ENCODE measurements at regions not wholly inside any gene's neighbourhood (a gene's known extent, or its start where the extent isn't known, plus 50 kb on each side); places are given as distances from the start of the nearest gene placed in this dataset.

GRCh38 chr2:163462993-163463392, 272.8 kb downstream of the FIGN start:
- TF ChIP-seq MAZ (IDR thresholded peaks at IDR 0.05; ENCODE audit: borderline replicate concordance, low read depth, low read length) (no peak), RAD21 (conservative IDR thresholded peaks at IDR 0.05 in 1 of 2, IDR thresholded peaks at IDR 0.05 in 1 of 2) (no peak), POLR2A (IDR thresholded peaks at IDR 0.05; ENCODE audit: low read length) (no peak), ESRRA (IDR thresholded peaks at IDR 0.05; ENCODE audit: borderline replicate concordance, low read length) (no peak), JUNB (IDR thresholded peaks at IDR 0.05) (no peak), KDM1A (IDR thresholded peaks at IDR 0.05; ENCODE audit: low read depth) (no peak), MAX (IDR thresholded peaks at IDR 0.05) (no peak), RFX5 (IDR thresholded peaks at IDR 0.05) (no peak), CHD2 (IDR thresholded peaks at IDR 0.05; ENCODE audit: low read length, partially characterized antibody) (no peak)
- TF ChIP-seq, protein P1, sequence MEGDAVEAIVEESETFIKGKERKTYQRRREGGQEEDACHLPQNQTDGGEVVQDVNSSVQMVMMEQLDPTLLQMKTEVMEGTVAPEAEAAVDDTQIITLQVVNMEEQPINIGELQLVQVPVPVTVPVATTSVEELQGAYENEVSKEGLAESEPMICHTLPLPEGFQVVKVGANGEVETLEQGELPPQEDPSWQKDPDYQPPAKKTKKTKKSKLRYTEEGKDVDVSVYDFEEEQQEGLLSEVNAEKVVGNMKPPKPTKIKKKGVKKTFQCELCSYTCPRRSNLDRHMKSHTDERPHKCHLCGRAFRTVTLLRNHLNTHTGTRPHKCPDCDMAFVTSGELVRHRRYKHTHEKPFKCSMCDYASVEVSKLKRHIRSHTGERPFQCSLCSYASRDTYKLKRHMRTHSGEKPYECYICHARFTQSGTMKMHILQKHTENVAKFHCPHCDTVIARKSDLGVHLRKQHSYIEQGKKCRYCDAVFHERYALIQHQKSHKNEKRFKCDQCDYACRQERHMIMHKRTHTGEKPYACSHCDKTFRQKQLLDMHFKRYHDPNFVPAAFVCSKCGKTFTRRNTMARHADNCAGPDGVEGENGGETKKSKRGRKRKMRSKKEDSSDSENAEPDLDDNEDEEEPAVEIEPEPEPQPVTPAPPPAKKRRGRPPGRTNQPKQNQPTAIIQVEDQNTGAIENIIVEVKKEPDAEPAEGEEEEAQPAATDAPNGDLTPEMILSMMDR (IDR thresholded peaks at IDR 0.05) = no peak
- TF ChIP-seq, protein P2, sequence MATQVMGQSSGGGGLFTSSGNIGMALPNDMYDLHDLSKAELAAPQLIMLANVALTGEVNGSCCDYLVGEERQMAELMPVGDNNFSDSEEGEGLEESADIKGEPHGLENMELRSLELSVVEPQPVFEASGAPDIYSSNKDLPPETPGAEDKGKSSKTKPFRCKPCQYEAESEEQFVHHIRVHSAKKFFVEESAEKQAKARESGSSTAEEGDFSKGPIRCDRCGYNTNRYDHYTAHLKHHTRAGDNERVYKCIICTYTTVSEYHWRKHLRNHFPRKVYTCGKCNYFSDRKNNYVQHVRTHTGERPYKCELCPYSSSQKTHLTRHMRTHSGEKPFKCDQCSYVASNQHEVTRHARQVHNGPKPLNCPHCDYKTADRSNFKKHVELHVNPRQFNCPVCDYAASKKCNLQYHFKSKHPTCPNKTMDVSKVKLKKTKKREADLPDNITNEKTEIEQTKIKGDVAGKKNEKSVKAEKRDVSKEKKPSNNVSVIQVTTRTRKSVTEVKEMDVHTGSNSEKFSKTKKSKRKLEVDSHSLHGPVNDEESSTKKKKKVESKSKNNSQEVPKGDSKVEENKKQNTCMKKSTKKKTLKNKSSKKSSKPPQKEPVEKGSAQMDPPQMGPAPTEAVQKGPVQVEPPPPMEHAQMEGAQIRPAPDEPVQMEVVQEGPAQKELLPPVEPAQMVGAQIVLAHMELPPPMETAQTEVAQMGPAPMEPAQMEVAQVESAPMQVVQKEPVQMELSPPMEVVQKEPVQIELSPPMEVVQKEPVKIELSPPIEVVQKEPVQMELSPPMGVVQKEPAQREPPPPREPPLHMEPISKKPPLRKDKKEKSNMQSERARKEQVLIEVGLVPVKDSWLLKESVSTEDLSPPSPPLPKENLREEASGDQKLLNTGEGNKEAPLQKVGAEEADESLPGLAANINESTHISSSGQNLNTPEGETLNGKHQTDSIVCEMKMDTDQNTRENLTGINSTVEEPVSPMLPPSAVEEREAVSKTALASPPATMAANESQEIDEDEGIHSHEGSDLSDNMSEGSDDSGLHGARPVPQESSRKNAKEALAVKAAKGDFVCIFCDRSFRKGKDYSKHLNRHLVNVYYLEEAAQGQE (IDR thresholded peaks at IDR 0.05) = no peak
- TF ChIP-seq, protein P3, sequence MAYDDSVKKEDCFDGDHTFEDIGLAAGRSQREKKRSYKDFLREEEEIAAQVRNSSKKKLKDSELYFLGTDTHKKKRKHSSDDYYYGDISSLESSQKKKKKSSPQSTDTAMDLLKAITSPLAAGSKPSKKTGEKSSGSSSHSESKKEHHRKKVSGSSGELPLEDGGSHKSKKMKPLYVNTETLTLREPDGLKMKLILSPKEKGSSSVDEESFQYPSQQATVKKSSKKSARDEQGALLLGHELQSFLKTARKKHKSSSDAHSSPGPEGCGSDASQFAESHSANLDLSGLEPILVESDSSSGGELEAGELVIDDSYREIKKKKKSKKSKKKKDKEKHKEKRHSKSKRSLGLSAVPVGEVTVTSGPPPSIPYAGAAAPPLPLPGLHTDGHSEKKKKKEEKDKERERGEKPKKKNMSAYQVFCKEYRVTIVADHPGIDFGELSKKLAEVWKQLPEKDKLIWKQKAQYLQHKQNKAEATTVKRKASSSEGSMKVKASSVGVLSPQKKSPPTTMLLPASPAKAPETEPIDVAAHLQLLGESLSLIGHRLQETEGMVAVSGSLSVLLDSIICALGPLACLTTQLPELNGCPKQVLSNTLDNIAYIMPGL (CRISPR knock-in tag; IDR thresholded peaks at IDR 0.05; ENCODE audit: borderline replicate concordance) = no peak
- TF ChIP-seq, protein P4, sequence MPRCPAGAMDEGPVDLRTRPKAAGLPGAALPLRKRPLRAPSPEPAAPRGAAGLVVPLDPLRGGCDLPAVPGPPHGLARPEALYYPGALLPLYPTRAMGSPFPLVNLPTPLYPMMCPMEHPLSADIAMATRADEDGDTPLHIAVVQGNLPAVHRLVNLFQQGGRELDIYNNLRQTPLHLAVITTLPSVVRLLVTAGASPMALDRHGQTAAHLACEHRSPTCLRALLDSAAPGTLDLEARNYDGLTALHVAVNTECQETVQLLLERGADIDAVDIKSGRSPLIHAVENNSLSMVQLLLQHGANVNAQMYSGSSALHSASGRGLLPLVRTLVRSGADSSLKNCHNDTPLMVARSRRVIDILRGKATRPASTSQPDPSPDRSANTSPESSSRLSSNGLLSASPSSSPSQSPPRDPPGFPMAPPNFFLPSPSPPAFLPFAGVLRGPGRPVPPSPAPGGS (IDR thresholded peaks at IDR 0.05) = no peak
- TF ChIP-seq, protein P5, sequence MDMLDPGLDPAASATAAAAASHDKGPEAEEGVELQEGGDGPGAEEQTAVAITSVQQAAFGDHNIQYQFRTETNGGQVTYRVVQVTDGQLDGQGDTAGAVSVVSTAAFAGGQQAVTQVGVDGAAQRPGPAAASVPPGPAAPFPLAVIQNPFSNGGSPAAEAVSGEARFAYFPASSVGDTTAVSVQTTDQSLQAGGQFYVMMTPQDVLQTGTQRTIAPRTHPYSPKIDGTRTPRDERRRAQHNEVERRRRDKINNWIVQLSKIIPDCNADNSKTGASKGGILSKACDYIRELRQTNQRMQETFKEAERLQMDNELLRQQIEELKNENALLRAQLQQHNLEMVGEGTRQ (IDR thresholded peaks at IDR 0.05) = no peak

Data from A549 (cell line).